Smooth muscle cell (in vitro differentiated cells): ENCODE measurements at regions not wholly inside any gene's neighbourhood (a gene's known extent, or its start where the extent isn't known, plus 50 kb on each side); places are given as distances from the start of the nearest gene placed in this dataset.

Experiments used
- DNase-seq: peaks from one replicate; lab custom pipeline; 2025; ENCODE audit not compliant: unreplicated experiment; lab: John Stamatoyannopoulos, UW
- H2AFZ ChIP-seq: fragments of 200-600 bp; sonication (generic); 2 replicates; pipeline ENCODE4 v1.6.0; 2016; ENCODE audit warnings: antibody characterized with exemption, low read depth, mild to moderate bottlenecking
- H3F3A ChIP-seq: fragments of 200-600 bp; sonication (generic); 2 replicates; pipeline ENCODE4 v1.6.0; 2017; ENCODE audit warnings: antibody characterized with exemption, low read depth
- H3K27ac ChIP-seq: fragments of 200-600 bp; sonication (generic); 2 replicates; pipeline ENCODE4 v1.5.1; 2016; ENCODE audit warnings: low read depth, mild to moderate bottlenecking
- H3K27me3 ChIP-seq: fragments of 200-600 bp; sonication (generic); 2 replicates; pipeline ENCODE4 v1.6.1; 2016; ENCODE audit warnings: low read depth, mild to moderate bottlenecking
- H3K36me3 ChIP-seq: fragments of 200-600 bp; sonication (generic); 2 replicates; pipeline ENCODE4 v1.5.1; 2016; ENCODE audit warnings: low read depth
- H3K4me1 ChIP-seq: fragments of 200-600 bp; sonication (generic); 2 replicates; pipeline ENCODE4 v1.5.1; 2016; ENCODE audit warnings: low read depth
- H3K4me2 ChIP-seq: fragments of 200-600 bp; sonication (generic); 2 replicates; pipeline ENCODE4 v1.6.0; 2016; ENCODE audit warnings: mild to moderate bottlenecking
- H3K4me3 ChIP-seq: fragments of 200-600 bp; sonication (generic); 2 replicates; pipeline ENCODE4 v1.5.1; 2016; ENCODE audit warnings: mild to moderate bottlenecking
- H3K79me2 ChIP-seq: fragments of 200-600 bp; sonication (generic); 2 replicates; pipeline ENCODE4 v1.6.0; 2016; ENCODE audit warnings: low read depth, mild to moderate bottlenecking
- H3K9ac ChIP-seq: fragments of 200-600 bp; sonication (generic); 2 replicates; pipeline ENCODE4 v1.6.0; 2016; ENCODE audit warnings: low read depth
- H3K9me3 ChIP-seq: fragments of 200-600 bp; sonication (generic); replicated peaks from 2 replicates; pipeline ENCODE4 v1.5.1; 2016; ENCODE audit warnings: low read depth
- H4K20me1 ChIP-seq: fragments of 200-600 bp; sonication (generic); 2 replicates; pipeline ENCODE4 v1.6.0; 2016; ENCODE audit warnings: low read depth
- CTCF ChIP-seq: fragments of 200-600 bp; sonication (generic); IDR thresholded peaks from 2 replicates; pipeline ENCODE4 v1.5.1; 2017; ENCODE audit warnings: borderline replicate concordance, mild to moderate bottlenecking, antibody characterized with exemption; ENCODE audit not compliant: insufficient read depth, poor library complexity, severe bottlenecking
- whole genome bisulfite sequencing: methylation state at CpG from one replicate; pipeline ENCODE4 v1.1.7; 2016; ENCODE audit warnings: low lambda C conversion rate; 5-methylcytosine and 5-hydroxymethylcytosine counted together

- H3K36me3 ChIP-seq, result no peaks in the 10 kb centered on the region
- no peaks in the 10 kb centered on the region for H3K4me1 ChIP-seq
- no peak for DNase-seq
- H2AFZ ChIP-seq, result no peak overlapping the region
- H3K27me3 ChIP-seq, result no peaks in the 10 kb centered on the region
- H3K27ac ChIP-seq, result no peak overlapping the region
- H3K4me3 ChIP-seq, result no peak overlapping the region
- no peak overlapping the region for H3K4me2 ChIP-seq
- H4K20me1 ChIP-seq, result no peaks in the 10 kb centered on the region
- no peaks in the 10 kb centered on the region for H3F3A ChIP-seq
- no peak for TF ChIP-seq CTCF
- H3K9me3 ChIP-seq, result no peaks in the 10 kb centered on the region
- no peaks in the 10 kb centered on the region for H3K79me2 ChIP-seq
- 56% methylated on average over 3 of the region's 3 CpGs for WGBS
- H3K9ac ChIP-seq, result no peak overlapping the region
Observed at GRCh38 chr1:170252851-170253579, 107.3 kb downstream of the NTMT2 start.

DNA sequence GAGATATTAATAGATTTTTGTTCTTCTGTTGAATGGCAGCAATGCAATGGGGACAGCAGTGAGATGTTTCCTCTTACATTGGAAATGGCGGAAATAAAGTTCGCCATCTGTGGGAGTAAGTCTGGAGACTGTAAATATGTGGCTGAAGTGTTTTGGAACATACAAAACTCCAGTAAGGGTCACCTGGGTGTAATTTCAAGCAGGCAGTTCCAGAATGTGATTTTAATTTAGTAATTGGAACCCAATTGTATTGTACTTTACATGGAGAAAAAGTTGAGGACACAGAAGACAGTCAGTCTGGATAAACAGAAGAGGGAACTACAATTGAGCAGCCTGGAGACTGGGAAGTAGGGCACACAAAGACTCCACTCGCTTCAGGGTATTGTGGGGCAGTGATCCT, 108.6 kb downstream of the NTMT2 start:
- Histone ChIP-seq H3K4me2 (no peak overlapping the region), H3K27ac (no peak overlapping the region), H4K20me1 (no peaks in the 10 kb centered on the region), H3K4me1 (no peaks in the 10 kb centered on the region), H3K27me3 (no peaks in the 10 kb centered on the region), H3K4me3 (no peak overlapping the region), H3K36me3 (no peaks in the 10 kb centered on the region), H3K9ac (no peak overlapping the region), H3K9me3 (no peaks in the 10 kb centered on the region), H3F3A (no peaks in the 10 kb centered on the region), H3K79me2 (no peaks in the 10 kb centered on the region), H2AFZ (no peak overlapping the region)
- DNase-seq, result no peak
- WGBS, result 98% methylated on average over 3 of the region's 3 CpGs
- no peak for TF ChIP-seq CTCF

DNA sequence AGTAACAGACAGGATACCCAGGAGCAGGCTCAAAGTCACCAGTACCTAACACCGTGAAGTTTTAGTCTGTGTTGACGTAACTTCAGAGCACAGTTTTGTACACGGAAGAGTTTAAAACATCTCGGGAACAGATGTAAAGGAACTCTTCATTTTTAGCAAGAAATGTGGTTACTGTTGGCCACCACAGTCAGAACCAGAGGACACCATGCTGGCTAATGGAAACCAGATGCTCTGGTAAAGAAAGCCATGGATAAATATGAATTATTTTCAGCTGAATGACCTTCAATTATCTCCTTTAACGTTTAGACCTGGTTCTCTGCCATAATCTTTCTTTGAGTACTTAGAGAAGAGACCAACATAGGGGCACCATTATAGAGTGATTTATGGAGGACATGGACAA, 115.9 kb downstream of the NTMT2 start:
- H3K4me1 ChIP-seq, result peaks cover 4% of the 10 kb centered on the region
- peak overlapping the region; percentile 72 for H3K4me2 ChIP-seq

More for the DNA sequence above, 115.9 kb downstream of the NTMT2 start:
- no peak overlapping the region for H3K9ac ChIP-seq
- 17% methylated on average over 5 of the region's 5 CpGs for WGBS
- H3K9me3 ChIP-seq, result no peaks in the 10 kb centered on the region
- no peak overlapping the region for H3K4me3 ChIP-seq
- no peaks in the 10 kb centered on the region for H3K36me3 ChIP-seq
- no peaks in the 10 kb centered on the region for H3K79me2 ChIP-seq
- DNase-seq, result no peak
- H2AFZ ChIP-seq, result no peak overlapping the region
- peaks cover 5% of the 10 kb centered on the region for H3F3A ChIP-seq
- peak overlapping the region; percentile 72 for H3K27ac ChIP-seq
- H4K20me1 ChIP-seq, result no peaks in the 10 kb centered on the region
- no peak for TF ChIP-seq CTCF
- no peaks in the 10 kb centered on the region for H3K27me3 ChIP-seq
